ENCODE measurements at regions not wholly inside any gene's neighbourhood (a gene's known extent, or its start where the extent isn't known, plus 50 kb on each side); places are given as distances from the start of the nearest gene placed in this dataset.

GRCh38 chr11:91158297-91158696 lies 935.4 kb upstream of the CHORDC1 start:
- no peak overlapping the region for H3K4me2 ChIP-seq (ENCODE audit: low read length)
- no peaks in the 10 kb centered on the region for H3K4me1 ChIP-seq (ENCODE audit: control insufficient read depth, low read length)
- TF ChIP-seq EZH2phosphoT487 (IDR thresholded peaks at IDR 0.05; ENCODE audit: borderline replicate concordance, low read length) (no peak), CTCF (IDR thresholded peaks at IDR 0.05; ENCODE audit: low read depth, low read length, poor library complexity, severe bottlenecking) (no peak)
- H3K27ac ChIP-seq (ENCODE audit: low read depth, low read length): no peak overlapping the region
- no peaks in the 10 kb centered on the region for H3K36me3 ChIP-seq (ENCODE audit: control insufficient read depth, low read length)
- no peaks in the 10 kb centered on the region for H4K20me1 ChIP-seq (ENCODE audit: control insufficient read depth, insufficient read depth, low read depth, low read length)
- H3K9me3 ChIP-seq (ENCODE audit: control insufficient read depth, insufficient read depth, low read length): no peaks in the 10 kb centered on the region
- no peaks in the 10 kb centered on the region for H3F3A ChIP-seq (ENCODE audit: control insufficient read depth, insufficient read depth)
- H3K9me2 ChIP-seq (replicated peaks; ENCODE audit: control insufficient read depth, low read length): no peaks in the 10 kb centered on the region
- no peaks in the 10 kb centered on the region for H3K27me3 ChIP-seq (ENCODE audit: control insufficient read depth, low read length)
- no peak overlapping the region for H3K4me3 ChIP-seq (ENCODE audit: low read length)
- H3K79me2 ChIP-seq (ENCODE audit: control insufficient read depth, low read length): no peaks in the 10 kb centered on the region

DNA sequence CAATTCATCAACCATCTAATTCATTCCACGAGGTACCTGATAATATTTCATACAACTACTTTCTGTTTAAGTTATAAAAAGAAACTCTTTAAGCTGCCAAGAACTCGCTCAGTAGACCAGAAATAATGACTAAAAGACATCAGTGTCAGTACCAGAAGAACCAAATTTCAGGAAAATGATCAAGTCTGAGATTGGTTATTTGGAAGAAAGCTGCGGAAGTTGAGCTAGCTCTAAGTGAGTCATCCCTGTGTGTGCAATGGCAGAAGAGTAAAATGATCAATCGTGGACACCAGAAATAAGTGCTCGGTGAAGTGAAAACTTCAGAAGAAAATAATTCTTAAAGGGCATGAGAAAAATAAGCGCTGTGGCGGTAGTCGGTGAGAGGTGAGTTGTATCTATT lies 933.2 kb upstream of the CHORDC1 start:
- TF ChIP-seq CTCF (IDR thresholded peaks at IDR 0.05; ENCODE audit: low read depth, low read length, poor library complexity, severe bottlenecking) (no peak), EZH2phosphoT487 (IDR thresholded peaks at IDR 0.05; ENCODE audit: borderline replicate concordance, low read length) (no peak)
- Histone ChIP-seq H3K79me2 (ENCODE audit: control insufficient read depth, low read length) (no peaks in the 10 kb centered on the region), H3K27ac (ENCODE audit: low read depth, low read length) (no peak overlapping the region), H3K36me3 (ENCODE audit: control insufficient read depth, low read length) (no peaks in the 10 kb centered on the region), H3K4me3 (ENCODE audit: low read length) (no peak overlapping the region), H3K27me3 (ENCODE audit: control insufficient read depth, low read length) (no peaks in the 10 kb centered on the region), H3F3A (ENCODE audit: control insufficient read depth, insufficient read depth) (no peaks in the 10 kb centered on the region), H4K20me1 (ENCODE audit: control insufficient read depth, insufficient read depth, low read depth, low read length) (no peaks in the 10 kb centered on the region), H3K9me2 (replicated peaks; ENCODE audit: control insufficient read depth, low read length) (no peaks in the 10 kb centered on the region), H3K4me1 (ENCODE audit: control insufficient read depth, low read length) (no peaks in the 10 kb centered on the region), H3K9me3 (ENCODE audit: control insufficient read depth, insufficient read depth, low read length) (peaks cover 15% of the 10 kb centered on the region; the same call in 1 of the 2 replicates), H3K4me2 (ENCODE audit: low read length) (no peak overlapping the region)

DNA sequence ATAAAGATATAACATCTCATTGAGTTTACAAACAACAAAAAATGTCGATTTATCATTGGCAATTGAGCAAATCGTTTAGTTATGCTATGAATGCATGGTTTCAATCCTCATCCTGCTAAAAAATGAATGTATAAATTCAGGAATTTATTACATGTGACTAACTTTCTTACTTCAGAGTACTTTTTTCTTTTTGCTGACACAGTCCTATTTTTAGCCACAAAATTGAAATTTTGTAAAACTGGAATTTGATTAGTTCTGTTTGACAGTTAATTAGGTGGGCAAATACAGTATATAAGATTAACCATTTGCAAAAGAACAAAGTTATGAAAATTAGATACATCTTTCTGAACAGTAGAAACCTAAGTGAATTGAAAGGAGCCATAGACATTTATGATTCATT lies 925.0 kb upstream of the CHORDC1 start:
- TF ChIP-seq CTCF (IDR thresholded peaks at IDR 0.05; ENCODE audit: low read depth, low read length, poor library complexity, severe bottlenecking) (no peak), EZH2phosphoT487 (IDR thresholded peaks at IDR 0.05; ENCODE audit: borderline replicate concordance, low read length) (no peak)
- H3K79me2 ChIP-seq (ENCODE audit: control insufficient read depth, low read length): no peaks in the 10 kb centered on the region
- no peaks in the 10 kb centered on the region for H3F3A ChIP-seq (ENCODE audit: control insufficient read depth, insufficient read depth)
- no peaks in the 10 kb centered on the region for H3K36me3 ChIP-seq (ENCODE audit: control insufficient read depth, low read length)
- no peaks in the 10 kb centered on the region for H3K9me2 ChIP-seq (replicated peaks; ENCODE audit: control insufficient read depth, low read length)
- no peaks in the 10 kb centered on the region for H3K4me1 ChIP-seq (ENCODE audit: control insufficient read depth, low read length)
- H3K27ac ChIP-seq (ENCODE audit: low read depth, low read length): no peak overlapping the region
- H3K27me3 ChIP-seq (ENCODE audit: control insufficient read depth, low read length): no peaks in the 10 kb centered on the region
- peaks cover 14% of the 10 kb centered on the region; the same call in 1 of the 2 replicates for H3K9me3 ChIP-seq (ENCODE audit: control insufficient read depth, insufficient read depth, low read length)
- no peak overlapping the region for H3K4me2 ChIP-seq (ENCODE audit: low read length)
- no peak overlapping the region for H3K4me3 ChIP-seq (ENCODE audit: low read length)
- no peaks in the 10 kb centered on the region for H4K20me1 ChIP-seq (ENCODE audit: control insufficient read depth, insufficient read depth, low read depth, low read length)

GRCh38 chr11:91141655-91142054 lies 918.8 kb upstream of the CHORDC1 start:
- H3K36me3 ChIP-seq (ENCODE audit: control insufficient read depth, low read length): no peaks in the 10 kb centered on the region
- H3K9me2 ChIP-seq (replicated peaks; ENCODE audit: control insufficient read depth, low read length): no peaks in the 10 kb centered on the region
- no peaks in the 10 kb centered on the region for H3K4me1 ChIP-seq (ENCODE audit: control insufficient read depth, low read length)
- H3K27ac ChIP-seq (ENCODE audit: low read depth, low read length): no peak overlapping the region
- no peak overlapping the region for H3K4me2 ChIP-seq (ENCODE audit: low read length)
- no peaks in the 10 kb centered on the region for H3K9me3 ChIP-seq (ENCODE audit: control insufficient read depth, insufficient read depth, low read length)
- H3F3A ChIP-seq (ENCODE audit: control insufficient read depth, insufficient read depth): no peaks in the 10 kb centered on the region
- TF ChIP-seq CTCF (IDR thresholded peaks at IDR 0.05; ENCODE audit: low read depth, low read length, poor library complexity, severe bottlenecking) (no peak), EZH2phosphoT487 (IDR thresholded peaks at IDR 0.05; ENCODE audit: borderline replicate concordance, low read length) (no peak)
- H3K4me3 ChIP-seq (ENCODE audit: low read length): no peak overlapping the region
- H4K20me1 ChIP-seq (ENCODE audit: control insufficient read depth, insufficient read depth, low read depth, low read length): no peaks in the 10 kb centered on the region
- H3K27me3 ChIP-seq (ENCODE audit: control insufficient read depth, low read length): no peaks in the 10 kb centered on the region
- H3K79me2 ChIP-seq (ENCODE audit: control insufficient read depth, low read length): no peaks in the 10 kb centered on the region

Data from DOHH2 (cell line).